DOHH2 (cell line): ENCODE measurements at regions not wholly inside any gene's neighbourhood (a gene's known extent, or its start where the extent isn't known, plus 50 kb on each side); places are given as distances from the start of the nearest gene placed in this dataset.

Experiments used
- EZH2phosphoT487 ChIP-seq: fragments of 200-600 bp; sonication (generic); IDR thresholded peaks from 2 replicates; pipeline ENCODE4 v1.6.1; 2017; ENCODE audit warnings: borderline replicate concordance, mild to moderate bottlenecking, antibody characterized with exemption, low read length, moderate library complexity, mixed read lengths
- TF ChIP-seq, protein P1 (sequence below): fragments of 200-600 bp; sonication (generic); IDR thresholded peaks from one replicate; pipeline ENCODE4 v1.5.1; 2014; ENCODE audit warnings: antibody characterized with exemption, mild to moderate bottlenecking, low read depth, low read length; ENCODE audit not compliant: poor library complexity, severe bottlenecking

GRCh38 chr14:29388571-29388970, 539.1 kb downstream of the PRKD1 start:
- TF ChIP-seq, protein P1, sequence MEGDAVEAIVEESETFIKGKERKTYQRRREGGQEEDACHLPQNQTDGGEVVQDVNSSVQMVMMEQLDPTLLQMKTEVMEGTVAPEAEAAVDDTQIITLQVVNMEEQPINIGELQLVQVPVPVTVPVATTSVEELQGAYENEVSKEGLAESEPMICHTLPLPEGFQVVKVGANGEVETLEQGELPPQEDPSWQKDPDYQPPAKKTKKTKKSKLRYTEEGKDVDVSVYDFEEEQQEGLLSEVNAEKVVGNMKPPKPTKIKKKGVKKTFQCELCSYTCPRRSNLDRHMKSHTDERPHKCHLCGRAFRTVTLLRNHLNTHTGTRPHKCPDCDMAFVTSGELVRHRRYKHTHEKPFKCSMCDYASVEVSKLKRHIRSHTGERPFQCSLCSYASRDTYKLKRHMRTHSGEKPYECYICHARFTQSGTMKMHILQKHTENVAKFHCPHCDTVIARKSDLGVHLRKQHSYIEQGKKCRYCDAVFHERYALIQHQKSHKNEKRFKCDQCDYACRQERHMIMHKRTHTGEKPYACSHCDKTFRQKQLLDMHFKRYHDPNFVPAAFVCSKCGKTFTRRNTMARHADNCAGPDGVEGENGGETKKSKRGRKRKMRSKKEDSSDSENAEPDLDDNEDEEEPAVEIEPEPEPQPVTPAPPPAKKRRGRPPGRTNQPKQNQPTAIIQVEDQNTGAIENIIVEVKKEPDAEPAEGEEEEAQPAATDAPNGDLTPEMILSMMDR = no peak
- no peak for TF ChIP-seq EZH2phosphoT487
